Ovary (tissue), 3 donors: ENCODE measurements at regions not wholly inside any gene's neighbourhood (a gene's known extent, or its start where the extent isn't known, plus 50 kb on each side); places are given as distances from the start of the nearest gene placed in this dataset.

Experiments used
- CTCF ChIP-seq, 3 donors: fragments of 450-650 bp in 2 of 3; fragments of 200-600 bp in 1 of 3; IDR thresholded peaks; one replicate each; pipeline versions ENCODE4 v1.5.1 to v1.8.0; 2016 to 2022; ENCODE audit warnings: antibody characterized with exemption in 3 of 3, mild to moderate bottlenecking in 1 of 3
- EP300 ChIP-seq: sonication (generic); formaldehyde crosslinking; IDR thresholded peaks from one replicate; pipeline ENCODE4 v1.6.1; 2017; ENCODE audit warnings: antibody characterized with exemption
- POLR2A ChIP-seq: fragments of 450-650 bp; IDR thresholded peaks from one replicate; pipeline ENCODE4 v1.6.1; 2017; ENCODE audit warnings: antibody characterized with exemption, mild to moderate bottlenecking, moderate library complexity
- donor health status: DM: no; HTN: no; CAD: no.

- no peak for TF ChIP-seq POLR2A
- no peak for TF ChIP-seq EP300
- TF ChIP-seq CTCF (IDR thresholded peaks at IDR 0.05) = no peak
These were observed 210.4 kb upstream of the ZNF32 start for GRCh38 chr10:43859016-43859525.
